GM19351 (cell line): ENCODE measurements at regions not wholly inside any gene's neighbourhood (a gene's known extent, or its start where the extent isn't known, plus 50 kb on each side); places are given as distances from the start of the nearest gene placed in this dataset.
"Not testable (repeated sequence)": the region's sequence is repeated elsewhere in the genome, so short reads cannot be mapped to it uniquely, and the experiment has no call there.

ENCODE experiments used
- ATAC-seq: cut with Tn5 transposase; IDR thresholded peaks from one replicate; pipeline ENCODE4 v1.9.1; 2021; ENCODE audit warnings: mild to moderate bottlenecking, moderate library complexity; ENCODE audit not compliant: unreplicated experiment

GRCh38 chr7:25686493-25686892 lies 458.2 kb upstream of the NPVF start:
- no peak for ATAC-seq

- no peak for ATAC-seq
Observed at GRCh38 chr7:25694211-25694610, 457.8 kb upstream of the NFE2L3 start.

GRCh38 chr7:25694699-25695098 lies 457.3 kb upstream of the NFE2L3 start:
- no peak for ATAC-seq

- no peak for ATAC-seq
Observed at GRCh38 chr7:25696571-25696970, 455.4 kb upstream of the NFE2L3 start.

GRCh38 chr7:25698451-25699113 lies 453.4 kb upstream of the NFE2L3 start:
- no peak for ATAC-seq

- ATAC-seq: not testable (repeated sequence)
Observed at GRCh38 chr7:25700141-25700540, 451.9 kb upstream of the NFE2L3 start.

- no peak for ATAC-seq
Observed at GRCh38 chr7:25704413-25704812, 447.6 kb upstream of the NFE2L3 start.

- no peak for ATAC-seq
Observed at GRCh38 chr7:25706764-25707163, 445.2 kb upstream of the NFE2L3 start.

GRCh38 chr7:25707768-25708620 lies 444.0 kb upstream of the NFE2L3 start:
- ATAC-seq: no peak

- ATAC-seq: no peak
Observed at GRCh38 chr7:25710959-25711358, 441.0 kb upstream of the NFE2L3 start.

GRCh38 chr7:25711940-25712339 lies 440.1 kb upstream of the NFE2L3 start:
- no peak for ATAC-seq

GRCh38 chr7:25712500-25712899 lies 439.5 kb upstream of the NFE2L3 start:
- ATAC-seq: no peak

GRCh38 chr7:25714013-25714412 lies 438.0 kb upstream of the NFE2L3 start:
- no peak for ATAC-seq

- no peak for ATAC-seq
Observed at GRCh38 chr7:25716421-25716820, 435.6 kb upstream of the NFE2L3 start.

GRCh38 chr7:25718596-25718995 lies 433.4 kb upstream of the NFE2L3 start:
- no peak for ATAC-seq

GRCh38 chr7:25719190-25719896 lies 432.7 kb upstream of the NFE2L3 start:
- ATAC-seq: no peak

GRCh38 chr7:25720427-25720826 lies 431.6 kb upstream of the NFE2L3 start:
- ATAC-seq: no peak

GRCh38 chr7:25722856-25723255 lies 429.1 kb upstream of the NFE2L3 start:
- no peak for ATAC-seq

GRCh38 chr7:25725451-25725850 lies 426.5 kb upstream of the NFE2L3 start:
- no peak for ATAC-seq

- no peak for ATAC-seq
Observed at GRCh38 chr7:25726170-25726780, 425.7 kb upstream of the NFE2L3 start.

GRCh38 chr7:25726781-25727311 lies 425.2 kb upstream of the NFE2L3 start:
- no peak for ATAC-seq
